VCaP (cell line): ENCODE measurements at regions not wholly inside any gene's neighbourhood (a gene's known extent, or its start where the extent isn't known, plus 50 kb on each side); places are given as distances from the start of the nearest gene placed in this dataset.

Source experiments
- H3K27ac ChIP-seq: fragments of 450-650 bp; 2 replicates; pipeline ENCODE4 v1.5.1; 2017
- CTCF ChIP-seq: fragments of 450-650 bp; conservative IDR thresholded peaks from 2 replicates; pipeline ENCODE4 v1.5.1; 2017; ENCODE audit warnings: mild to moderate bottlenecking, moderate library complexity

- H3K27ac ChIP-seq = no peak overlapping the region
- TF ChIP-seq CTCF = no peak
Observed at GRCh38 chr6:71492668-71493067, 204.1 kb downstream of the OGFRL1 start.

GRCh38 chr6:71496018-71496721, 207.6 kb downstream of the OGFRL1 start:
- H3K27ac ChIP-seq = no peak overlapping the region
- TF ChIP-seq CTCF = no peak

DNA sequence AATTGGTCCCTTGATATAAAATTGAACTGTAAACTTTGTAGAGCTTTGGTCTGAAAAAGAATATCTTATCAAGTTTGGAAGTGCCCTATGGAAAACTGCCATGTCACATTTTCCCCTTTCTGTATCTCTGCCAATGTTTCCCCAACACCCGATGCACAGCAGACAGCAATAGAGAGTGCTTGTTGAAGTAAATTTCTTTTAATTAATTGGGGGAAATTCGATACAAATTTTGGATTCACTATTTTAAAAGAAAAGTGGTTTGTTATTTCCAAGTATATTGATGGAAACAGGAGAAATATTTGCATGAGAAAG, 208.1 kb downstream of the OGFRL1 start:
- no peak overlapping the region for H3K27ac ChIP-seq
- no peak for TF ChIP-seq CTCF

GRCh38 chr6:71498638-71499037, 210.0 kb downstream of the OGFRL1 start:
- TF ChIP-seq CTCF = no peak
- no peak overlapping the region for H3K27ac ChIP-seq

GRCh38 chr6:71499667-71500066, 211.1 kb downstream of the OGFRL1 start:
- H3K27ac ChIP-seq = no peak overlapping the region
- TF ChIP-seq CTCF = no peak

DNA sequence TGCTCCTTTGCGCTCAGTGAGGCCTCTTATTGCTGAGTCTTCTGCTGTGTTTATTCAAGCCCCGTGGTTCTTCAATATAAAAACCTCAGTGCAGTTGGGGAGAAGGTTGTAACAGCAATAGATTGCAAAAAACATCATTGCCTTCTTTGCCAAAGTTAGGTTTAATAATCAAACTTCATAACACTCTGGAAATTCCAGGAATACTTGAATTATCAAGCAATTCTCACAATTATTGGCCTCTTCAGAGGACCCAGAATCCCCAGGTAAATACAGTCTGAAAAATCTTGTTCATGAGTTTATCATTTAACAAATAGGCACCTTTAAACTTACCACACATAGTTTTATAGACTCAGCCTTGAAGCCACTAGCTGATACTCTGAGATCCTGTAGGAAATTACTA, 213.6 kb downstream of the OGFRL1 start:
- H3K27ac ChIP-seq = no peak overlapping the region
- no peak for TF ChIP-seq CTCF

DNA sequence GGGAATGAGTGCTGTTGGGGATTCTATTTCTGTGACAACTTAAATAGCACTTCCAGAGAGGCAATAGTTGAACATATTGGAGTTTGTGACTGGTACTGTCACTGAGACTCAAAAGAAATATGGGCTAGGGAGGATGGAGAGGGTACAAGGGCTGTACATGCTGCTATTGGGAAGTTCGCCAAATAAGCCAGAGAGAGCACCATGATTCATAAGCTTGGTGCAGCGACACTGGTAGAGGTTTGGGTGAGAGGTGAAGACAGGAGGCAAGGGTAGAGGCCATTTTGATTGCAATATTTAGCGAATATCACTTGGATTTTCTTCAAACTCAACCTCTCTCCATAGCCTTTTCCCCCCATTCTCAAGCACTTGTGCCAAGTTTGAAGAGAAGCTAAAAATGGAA, 214.3 kb downstream of the OGFRL1 start:
- TF ChIP-seq CTCF = no peak
- H3K27ac ChIP-seq = no peak overlapping the region

DNA sequence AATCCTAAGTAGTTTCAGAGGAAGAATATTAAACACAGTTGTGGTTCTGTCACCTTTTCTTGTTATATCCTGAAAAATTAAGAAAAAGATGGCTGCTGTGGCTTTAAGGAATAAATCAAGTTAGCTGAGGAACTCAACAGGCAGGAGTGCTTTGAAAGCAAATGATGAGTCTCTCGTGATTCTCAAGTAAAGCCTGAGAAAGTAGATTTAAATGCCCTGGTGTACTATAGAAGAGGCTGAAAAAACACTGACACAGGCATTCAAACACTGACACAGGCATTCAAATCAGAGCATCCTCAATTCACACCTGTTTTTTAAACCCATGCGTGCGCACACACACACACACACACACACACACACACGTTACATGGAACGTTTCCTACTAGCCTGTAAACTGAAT, 218.6 kb downstream of the OGFRL1 start:
- no peak for TF ChIP-seq CTCF
- H3K27ac ChIP-seq = no peak overlapping the region
